ENCODE measurements at regions not wholly inside any gene's neighbourhood (a gene's known extent, or its start where the extent isn't known, plus 50 kb on each side); places are given as distances from the start of the nearest gene placed in this dataset.

GRCh38 chr6:15044948-15045347 is 200.9 kb upstream of the JARID2 start:
- no peak for DNase-seq

DNA sequence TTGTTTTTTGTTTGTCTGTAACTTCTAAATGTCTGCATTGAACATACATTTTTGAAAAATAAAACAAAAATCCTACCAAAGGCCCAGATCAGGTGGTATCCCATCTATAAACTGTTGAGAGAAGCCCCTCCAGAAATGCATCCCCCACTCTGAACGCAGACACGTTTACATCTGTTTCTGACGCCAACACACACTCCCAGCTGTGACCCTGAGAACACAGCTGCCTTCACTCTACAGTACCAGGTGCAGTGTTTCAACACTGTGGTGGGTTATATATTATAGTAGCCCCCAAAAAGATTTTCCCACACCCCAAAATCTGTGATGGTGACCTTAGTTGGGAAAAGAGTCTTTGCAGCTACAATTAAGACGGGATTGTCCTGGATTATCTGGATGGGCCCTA is 199.1 kb upstream of the JARID2 start:
- no peak for DNase-seq

- no peak for DNase-seq
Observed at GRCh38 chr6:15048367-15048766, 197.5 kb upstream of the JARID2 start.

- DNase-seq: no peak
Observed at GRCh38 chr6:15058200-15059061, 187.4 kb upstream of the JARID2 start.

DNA sequence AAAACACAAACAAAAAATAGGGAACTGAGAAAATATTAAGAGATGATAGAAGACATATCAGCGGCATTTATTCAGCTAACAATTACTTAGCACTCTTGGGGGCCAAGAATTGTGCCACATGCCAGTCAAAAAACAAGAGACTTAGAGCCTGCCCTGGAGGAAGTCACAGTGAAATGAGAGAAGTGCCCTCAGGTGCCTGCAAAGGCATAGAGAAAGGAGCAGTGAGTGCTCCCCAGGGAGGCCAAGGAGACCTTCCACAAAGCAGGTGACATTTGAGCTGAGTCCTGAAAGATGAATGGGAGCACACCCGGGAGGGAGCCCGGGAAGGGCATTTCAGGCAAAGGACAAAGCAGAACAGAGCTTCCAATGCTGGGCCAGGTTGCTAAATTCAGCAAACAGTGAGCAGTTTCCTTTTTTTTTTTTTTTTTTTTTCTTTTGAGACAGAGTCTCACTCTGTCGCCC is 184.7 kb upstream of the JARID2 start:
- DNase-seq: peak; percentile 41 to 51 (median 48)

DNA sequence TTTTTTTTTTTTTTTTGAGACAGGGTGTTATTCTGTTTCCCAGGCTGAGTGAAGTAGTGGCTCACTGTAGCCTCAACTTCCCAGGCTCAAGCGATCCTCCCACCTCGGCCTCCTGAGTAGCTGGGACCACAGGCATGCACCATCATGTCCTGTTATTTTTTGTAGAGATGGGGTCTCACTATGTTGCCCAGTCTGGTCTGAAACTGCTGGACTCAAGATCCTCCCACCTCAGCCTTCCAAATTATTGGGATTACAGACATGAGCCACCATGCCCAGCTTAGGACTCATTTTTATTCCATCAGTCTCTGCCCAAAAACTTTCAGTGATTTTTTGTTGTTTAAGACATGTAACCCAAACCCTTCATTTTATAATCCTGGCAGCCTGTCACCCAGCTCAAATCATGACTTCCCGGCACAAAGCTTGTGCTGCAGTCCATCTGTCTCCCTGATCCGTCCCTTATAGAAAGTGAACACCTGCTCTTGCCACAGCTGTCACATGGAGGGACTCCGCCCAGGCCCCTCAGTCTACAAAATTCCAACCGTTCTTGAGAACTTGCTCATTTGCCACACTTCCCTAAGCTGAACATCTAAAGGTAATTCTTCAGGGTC is 183.9 kb upstream of the JARID2 start:
- no peak for DNase-seq

- peak; percentile 78 to 87 (median 86) for DNase-seq
Observed at GRCh38 chr6:15062516-15063252, 183.2 kb upstream of the JARID2 start.

- peak; percentile 88 to 92 (median 90) for DNase-seq
Observed at GRCh38 chr6:15063253-15063853, 182.5 kb upstream of the JARID2 start.

DNA sequence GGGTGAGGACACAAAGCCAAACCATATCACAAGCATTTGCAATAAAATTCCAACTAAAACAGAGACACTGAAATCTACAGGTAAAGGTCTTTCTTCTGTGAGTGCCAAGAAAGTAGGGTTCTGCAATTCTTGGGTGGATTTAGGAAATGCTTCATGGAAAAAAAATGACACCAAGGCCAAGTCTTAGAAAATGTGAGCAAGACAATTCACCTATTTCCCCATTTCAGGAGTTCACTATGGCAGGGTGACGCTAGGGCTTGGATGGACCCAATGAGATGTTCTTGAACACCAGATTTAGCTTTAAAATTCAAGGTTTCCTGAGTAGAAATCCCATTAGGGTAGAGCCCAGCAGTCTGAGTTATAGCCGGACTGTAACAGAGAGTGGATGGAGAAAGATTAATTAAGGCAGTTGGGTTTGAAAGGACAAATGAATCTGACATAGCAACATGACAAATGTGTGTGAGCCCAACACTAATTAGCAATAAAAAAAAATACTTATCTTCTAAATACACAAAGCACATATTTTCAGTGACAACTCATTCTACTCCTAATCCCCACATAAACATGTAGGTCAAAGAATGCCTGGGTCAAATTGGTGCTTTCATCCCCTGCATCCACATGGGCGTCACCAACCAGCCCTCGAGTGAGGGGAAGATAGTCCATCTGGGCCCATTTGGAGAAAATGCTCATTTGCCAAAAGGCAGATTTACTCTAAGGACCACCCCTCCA is 180.4 kb upstream of the JARID2 start:
- peak in 2 of 3 donors; percentile 26 to 46 for DNase-seq

GRCh38 chr6:15066089-15066758 is 179.6 kb upstream of the JARID2 start:
- DNase-seq: peak in 1 of 3 donors; percentile 36

DNA sequence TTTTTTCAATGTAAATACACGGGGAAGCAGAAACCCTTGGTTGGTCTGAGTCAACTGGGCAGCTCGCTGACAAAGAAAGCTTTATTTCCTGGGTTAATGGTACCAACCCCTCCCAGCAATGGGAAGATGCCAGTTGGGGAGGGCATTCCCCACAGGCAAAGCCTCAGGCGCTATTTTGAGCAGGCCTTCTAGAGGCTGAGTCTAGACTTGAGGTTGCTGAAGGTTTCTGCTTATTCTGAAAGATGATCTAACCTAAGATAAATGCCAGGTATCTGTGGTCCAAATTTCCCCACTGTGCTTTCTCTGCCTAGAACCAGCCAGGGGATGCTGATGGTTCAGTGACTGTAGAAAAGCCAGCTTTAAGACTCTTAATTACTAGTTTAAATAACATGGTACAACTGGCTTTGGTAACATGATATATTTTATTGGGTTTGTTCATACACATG is 172.5 kb upstream of the JARID2 start:
- DNase-seq: peak; percentile 32 to 42 (median 39)

GRCh38 chr6:15073883-15074465 is 171.9 kb upstream of the JARID2 start:
- no peak for DNase-seq

- DNase-seq: no peak
Observed at GRCh38 chr6:15074806-15075205, 171.1 kb upstream of the JARID2 start.

DNA sequence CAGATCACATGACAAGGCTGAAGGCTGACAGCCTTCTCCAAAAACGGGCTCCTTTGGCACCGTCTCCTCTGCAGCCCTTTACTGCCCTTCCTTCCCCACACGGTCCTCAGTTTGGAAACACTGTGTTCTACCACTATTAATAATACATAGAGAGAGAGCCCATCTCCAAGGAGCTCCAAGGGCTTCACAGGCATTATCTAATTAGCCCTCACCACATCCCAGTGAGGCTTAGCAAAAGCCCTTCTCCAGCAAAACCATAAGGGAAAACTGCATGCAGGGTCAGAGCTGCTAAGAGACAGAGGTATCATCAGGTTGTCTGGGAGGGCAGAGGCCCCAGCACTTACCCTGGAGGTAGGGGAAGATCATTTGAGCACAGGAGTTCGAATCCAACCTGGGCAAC is 169.3 kb upstream of the JARID2 start:
- no peak for DNase-seq

DNA sequence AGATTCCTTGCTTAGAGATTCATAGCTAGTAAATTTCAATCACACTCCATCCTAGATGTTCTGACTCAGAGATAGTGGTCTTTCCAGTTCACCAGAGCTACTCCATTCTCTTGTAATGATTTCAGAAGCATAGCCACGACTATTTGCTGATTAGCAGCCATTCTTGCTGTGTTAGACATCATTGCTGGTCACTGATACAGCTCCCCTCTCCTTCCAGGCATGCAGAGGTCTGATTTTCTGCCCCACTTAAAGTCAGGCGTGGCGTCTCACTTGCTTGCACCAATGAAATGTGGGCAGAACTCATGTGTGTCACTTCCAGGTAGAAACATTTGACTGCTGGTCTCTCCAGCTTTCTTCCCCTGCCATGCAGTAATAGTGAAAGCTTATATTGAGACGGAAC is 168.9 kb upstream of the JARID2 start:
- no peak for DNase-seq

- no peak for DNase-seq
Observed at GRCh38 chr6:15077961-15078360, 167.9 kb upstream of the JARID2 start.

- no peak for DNase-seq
Observed at GRCh38 chr6:15079288-15079817, 166.5 kb upstream of the JARID2 start.

DNA sequence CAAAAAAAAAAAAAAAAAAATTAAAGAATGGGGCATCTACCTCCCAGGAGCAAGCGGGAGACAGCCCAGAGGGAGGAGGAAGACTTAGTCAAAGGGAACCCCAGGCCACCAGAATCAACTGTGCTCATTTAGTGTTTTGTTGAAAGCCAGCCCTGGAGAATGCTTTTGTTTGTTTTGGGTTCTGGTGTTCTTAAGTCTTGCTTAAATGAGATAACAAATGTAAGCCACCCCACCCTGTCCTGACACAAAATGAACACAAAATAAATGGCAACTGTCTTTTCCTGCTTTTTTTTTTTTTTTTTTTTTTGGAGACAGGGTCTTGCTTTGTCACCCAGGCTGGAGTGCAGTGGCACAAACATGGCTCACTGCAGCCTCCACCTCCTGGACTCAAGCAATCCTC is 165.0 kb upstream of the JARID2 start:
- no peak for DNase-seq

DNA sequence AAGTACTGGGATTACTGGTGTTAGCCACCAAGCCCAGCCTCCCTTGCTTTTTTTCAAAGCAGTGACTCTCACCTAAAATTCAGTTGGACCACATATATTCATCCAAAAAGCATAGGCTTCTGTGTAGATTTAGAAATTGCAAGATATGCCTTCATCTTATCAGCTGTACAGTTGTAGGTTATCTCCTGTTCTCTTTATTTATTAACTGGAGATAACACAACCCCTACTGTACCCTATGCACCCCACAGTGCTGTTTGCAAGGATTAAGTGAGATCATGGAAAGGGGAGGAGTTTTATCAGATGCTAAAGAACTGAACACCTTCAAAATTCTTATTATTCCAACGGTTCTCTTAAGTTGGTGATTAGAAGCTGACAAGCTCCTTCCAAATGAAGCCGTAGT is 164.4 kb upstream of the JARID2 start:
- DNase-seq: no peak

DNA sequence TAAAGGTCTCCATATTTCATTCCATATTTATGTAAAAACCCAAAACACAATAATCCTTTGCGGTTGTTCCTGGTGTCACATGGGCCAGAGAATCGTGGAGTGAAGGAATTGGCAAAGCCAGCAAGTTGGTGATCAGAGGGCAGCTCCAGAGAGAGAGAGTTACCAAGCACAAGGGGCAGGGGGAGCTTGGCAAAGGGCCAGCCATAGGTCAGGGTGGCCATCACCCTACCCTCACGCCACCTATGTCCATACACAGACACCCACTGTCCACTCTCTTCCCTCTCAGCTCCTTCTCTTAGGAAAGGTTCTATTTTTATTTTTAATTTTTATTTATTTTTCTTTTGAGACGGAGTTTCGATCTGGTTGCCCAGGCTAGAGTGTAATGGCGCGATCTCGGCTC is 163.2 kb upstream of the JARID2 start:
- DNase-seq: no peak
